ENCODE measurements at regions not wholly inside any gene's neighbourhood (a gene's known extent, or its start where the extent isn't known, plus 50 kb on each side); places are given as distances from the start of the nearest gene placed in this dataset.

DNA sequence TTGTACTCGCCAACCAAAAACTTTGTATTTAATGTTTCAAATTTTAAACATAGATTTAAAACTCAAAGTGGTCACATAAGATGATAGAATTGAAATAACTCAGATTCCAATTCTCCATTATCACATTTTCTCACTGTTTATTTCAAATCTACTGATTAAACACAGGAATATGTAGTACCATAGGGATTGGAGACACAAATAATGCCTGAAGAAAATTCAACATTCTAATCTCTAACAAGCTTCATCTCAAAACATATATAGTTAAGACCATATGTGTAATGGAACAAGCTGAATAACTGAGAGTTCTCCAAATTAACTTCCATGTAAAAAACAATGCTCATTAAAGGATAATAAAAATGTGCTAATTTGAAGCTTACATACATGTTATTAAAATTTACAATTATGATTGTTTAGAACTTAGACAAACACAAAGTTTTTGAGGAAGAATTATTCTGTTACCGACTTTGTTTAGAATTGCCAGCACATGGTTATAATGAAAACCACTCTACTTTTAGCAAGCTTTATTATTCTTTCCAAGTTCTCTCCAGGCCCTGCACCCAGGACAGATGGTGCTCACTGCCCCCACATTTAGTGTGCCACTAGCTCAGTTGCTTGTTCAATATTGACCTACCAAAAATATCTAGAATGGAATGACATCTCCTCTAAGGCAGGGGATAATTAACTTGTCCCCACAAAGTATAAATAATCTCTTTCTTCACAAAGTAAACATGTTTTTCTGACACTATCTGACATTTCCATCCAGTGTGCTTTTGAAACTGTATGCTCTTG, 467.2 kb downstream of the TTLL7 start:
- H3K27me3 ChIP-seq (ENCODE audit: insufficient read depth, poor library complexity, severe bottlenecking) = peaks cover 4% of the 10 kb centered on the region
- no peak overlapping the region for H3K27ac ChIP-seq (ENCODE audit: poor library complexity, severe bottlenecking)
- H3K9me3 ChIP-seq (ENCODE audit: severe bottlenecking) = no peaks in the 10 kb centered on the region
- no peaks in the 10 kb centered on the region for H3K4me1 ChIP-seq (ENCODE audit: insufficient read depth, poor library complexity, severe bottlenecking)
- TF ChIP-seq, protein P1, sequence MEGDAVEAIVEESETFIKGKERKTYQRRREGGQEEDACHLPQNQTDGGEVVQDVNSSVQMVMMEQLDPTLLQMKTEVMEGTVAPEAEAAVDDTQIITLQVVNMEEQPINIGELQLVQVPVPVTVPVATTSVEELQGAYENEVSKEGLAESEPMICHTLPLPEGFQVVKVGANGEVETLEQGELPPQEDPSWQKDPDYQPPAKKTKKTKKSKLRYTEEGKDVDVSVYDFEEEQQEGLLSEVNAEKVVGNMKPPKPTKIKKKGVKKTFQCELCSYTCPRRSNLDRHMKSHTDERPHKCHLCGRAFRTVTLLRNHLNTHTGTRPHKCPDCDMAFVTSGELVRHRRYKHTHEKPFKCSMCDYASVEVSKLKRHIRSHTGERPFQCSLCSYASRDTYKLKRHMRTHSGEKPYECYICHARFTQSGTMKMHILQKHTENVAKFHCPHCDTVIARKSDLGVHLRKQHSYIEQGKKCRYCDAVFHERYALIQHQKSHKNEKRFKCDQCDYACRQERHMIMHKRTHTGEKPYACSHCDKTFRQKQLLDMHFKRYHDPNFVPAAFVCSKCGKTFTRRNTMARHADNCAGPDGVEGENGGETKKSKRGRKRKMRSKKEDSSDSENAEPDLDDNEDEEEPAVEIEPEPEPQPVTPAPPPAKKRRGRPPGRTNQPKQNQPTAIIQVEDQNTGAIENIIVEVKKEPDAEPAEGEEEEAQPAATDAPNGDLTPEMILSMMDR (IDR thresholded peaks at IDR 0.05; ENCODE audit: poor library complexity, severe bottlenecking) = no peak
- ATAC-seq (ENCODE audit: low read depth) (no peak), DNase-seq (ENCODE audit: low spot score) (no peak)
- H3K4me3 ChIP-seq (ENCODE audit: severe bottlenecking) = no peak overlapping the region
- no peaks in the 10 kb centered on the region for H3K36me3 ChIP-seq (ENCODE audit: low read depth)

GRCh38 chr1:83530506-83530905, 468.4 kb downstream of the TTLL7 start:
- H3K36me3 ChIP-seq (ENCODE audit: low read depth) = no peaks in the 10 kb centered on the region
- ATAC-seq (ENCODE audit: low read depth) (no peak), DNase-seq (ENCODE audit: low spot score) (no peak)
- H3K27ac ChIP-seq (ENCODE audit: poor library complexity, severe bottlenecking) = no peak overlapping the region
- H3K4me1 ChIP-seq (ENCODE audit: insufficient read depth, poor library complexity, severe bottlenecking) = no peaks in the 10 kb centered on the region
- no peaks in the 10 kb centered on the region for H3K9me3 ChIP-seq (ENCODE audit: severe bottlenecking)
- no peak overlapping the region for H3K4me3 ChIP-seq (ENCODE audit: severe bottlenecking)
- no peaks in the 10 kb centered on the region for H3K27me3 ChIP-seq (ENCODE audit: insufficient read depth, poor library complexity, severe bottlenecking)
- TF ChIP-seq, protein P1 (IDR thresholded peaks at IDR 0.05; ENCODE audit: poor library complexity, severe bottlenecking) = no peak

- H3K36me3 ChIP-seq (ENCODE audit: low read depth) = no peaks in the 10 kb centered on the region
- DNase-seq (ENCODE audit: low spot score) (no peak), ATAC-seq (ENCODE audit: low read depth) (no peak)
- no peaks in the 10 kb centered on the region for H3K9me3 ChIP-seq (ENCODE audit: severe bottlenecking)
- TF ChIP-seq, protein P1 (IDR thresholded peaks at IDR 0.05; ENCODE audit: poor library complexity, severe bottlenecking) = no peak
- no peaks in the 10 kb centered on the region for H3K4me1 ChIP-seq (ENCODE audit: insufficient read depth, poor library complexity, severe bottlenecking)
- no peak overlapping the region for H3K4me3 ChIP-seq (ENCODE audit: severe bottlenecking)
- H3K27me3 ChIP-seq (ENCODE audit: insufficient read depth, poor library complexity, severe bottlenecking) = no peaks in the 10 kb centered on the region
- no peak overlapping the region for H3K27ac ChIP-seq (ENCODE audit: poor library complexity, severe bottlenecking)
Measured at GRCh38 chr1:83527987-83528386, 470.9 kb downstream of the TTLL7 start.

GRCh38 chr1:83520797-83521196, 478.1 kb downstream of the TTLL7 start:
- TF ChIP-seq, protein P1 (IDR thresholded peaks at IDR 0.05; ENCODE audit: poor library complexity, severe bottlenecking) = no peak
- H3K4me1 ChIP-seq (ENCODE audit: insufficient read depth, poor library complexity, severe bottlenecking) = no peaks in the 10 kb centered on the region
- H3K4me3 ChIP-seq (ENCODE audit: severe bottlenecking) = no peak overlapping the region
- DNase-seq (ENCODE audit: low spot score) = no peak
- no peaks in the 10 kb centered on the region for H3K27me3 ChIP-seq (ENCODE audit: insufficient read depth, poor library complexity, severe bottlenecking)
- H3K36me3 ChIP-seq (ENCODE audit: low read depth) = no peaks in the 10 kb centered on the region
- ATAC-seq (ENCODE audit: low read depth) = no peak
- no peak overlapping the region for H3K27ac ChIP-seq (ENCODE audit: poor library complexity, severe bottlenecking)
- H3K9me3 ChIP-seq (ENCODE audit: severe bottlenecking) = no peaks in the 10 kb centered on the region

- H3K27ac ChIP-seq (ENCODE audit: poor library complexity, severe bottlenecking) = no peak overlapping the region
- TF ChIP-seq, protein P1 (IDR thresholded peaks at IDR 0.05; ENCODE audit: poor library complexity, severe bottlenecking) = no peak
- no peak overlapping the region for H3K4me3 ChIP-seq (ENCODE audit: severe bottlenecking)
- peaks cover 5% of the 10 kb centered on the region for H3K27me3 ChIP-seq (ENCODE audit: insufficient read depth, poor library complexity, severe bottlenecking)
- no peaks in the 10 kb centered on the region for H3K4me1 ChIP-seq (ENCODE audit: insufficient read depth, poor library complexity, severe bottlenecking)
- H3K36me3 ChIP-seq (ENCODE audit: low read depth) = no peaks in the 10 kb centered on the region
- no peaks in the 10 kb centered on the region for H3K9me3 ChIP-seq (ENCODE audit: severe bottlenecking)
- DNase-seq (ENCODE audit: low spot score) = no peak
- ATAC-seq (ENCODE audit: low read depth) = no peak
Measured at GRCh38 chr1:83516369-83516768, 482.6 kb downstream of the TTLL7 start.
